ENCODE measurements at regions not wholly inside any gene's neighbourhood (a gene's known extent, or its start where the extent isn't known, plus 50 kb on each side); places are given as distances from the start of the nearest gene placed in this dataset.

- H3K4me1 Mint-ChIP-seq (ENCODE audit: low read depth, unreplicated experiment): peaks cover 2% of the 10 kb centered on the region
- TF ChIP-seq, protein P1, sequence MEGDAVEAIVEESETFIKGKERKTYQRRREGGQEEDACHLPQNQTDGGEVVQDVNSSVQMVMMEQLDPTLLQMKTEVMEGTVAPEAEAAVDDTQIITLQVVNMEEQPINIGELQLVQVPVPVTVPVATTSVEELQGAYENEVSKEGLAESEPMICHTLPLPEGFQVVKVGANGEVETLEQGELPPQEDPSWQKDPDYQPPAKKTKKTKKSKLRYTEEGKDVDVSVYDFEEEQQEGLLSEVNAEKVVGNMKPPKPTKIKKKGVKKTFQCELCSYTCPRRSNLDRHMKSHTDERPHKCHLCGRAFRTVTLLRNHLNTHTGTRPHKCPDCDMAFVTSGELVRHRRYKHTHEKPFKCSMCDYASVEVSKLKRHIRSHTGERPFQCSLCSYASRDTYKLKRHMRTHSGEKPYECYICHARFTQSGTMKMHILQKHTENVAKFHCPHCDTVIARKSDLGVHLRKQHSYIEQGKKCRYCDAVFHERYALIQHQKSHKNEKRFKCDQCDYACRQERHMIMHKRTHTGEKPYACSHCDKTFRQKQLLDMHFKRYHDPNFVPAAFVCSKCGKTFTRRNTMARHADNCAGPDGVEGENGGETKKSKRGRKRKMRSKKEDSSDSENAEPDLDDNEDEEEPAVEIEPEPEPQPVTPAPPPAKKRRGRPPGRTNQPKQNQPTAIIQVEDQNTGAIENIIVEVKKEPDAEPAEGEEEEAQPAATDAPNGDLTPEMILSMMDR (IDR thresholded peaks at IDR 0.05; ENCODE audit: partially characterized antibody, unreplicated experiment): no peak
- H3K36me3 Mint-ChIP-seq (ENCODE audit: unreplicated experiment): peaks cover 12% of the 10 kb centered on the region
- no peak for DNase-seq
- no peak overlapping the region for H3K4me3 Mint-ChIP-seq (ENCODE audit: unreplicated experiment)
- H3K27me3 Mint-ChIP-seq (ENCODE audit: unreplicated experiment): peaks cover 1% of the 10 kb centered on the region
- H3K9me3 Mint-ChIP-seq (ENCODE audit: unreplicated experiment): peaks cover 2% of the 10 kb centered on the region
- H3K27ac Mint-ChIP-seq (ENCODE audit: unreplicated experiment): no peak overlapping the region
These were observed 265.9 kb downstream of the ZEB1 start for GRCh38 chr10:31584876-31585275.

- DNase-seq: no peak
- no peak overlapping the region for H3K27ac Mint-ChIP-seq (ENCODE audit: unreplicated experiment)
- peaks cover 2% of the 10 kb centered on the region for H3K4me1 Mint-ChIP-seq (ENCODE audit: low read depth, unreplicated experiment)
- TF ChIP-seq, protein P1 (IDR thresholded peaks at IDR 0.05; ENCODE audit: partially characterized antibody, unreplicated experiment): no peak
- no peak overlapping the region for H3K4me3 Mint-ChIP-seq (ENCODE audit: unreplicated experiment)
- peaks cover 12% of the 10 kb centered on the region for H3K36me3 Mint-ChIP-seq (ENCODE audit: unreplicated experiment)
- H3K9me3 Mint-ChIP-seq (ENCODE audit: unreplicated experiment): peaks cover 2% of the 10 kb centered on the region
- peaks cover 1% of the 10 kb centered on the region for H3K27me3 Mint-ChIP-seq (ENCODE audit: unreplicated experiment)
These were observed 265.1 kb downstream of the ZEB1 start for GRCh38 chr10:31584098-31584631.

DNA sequence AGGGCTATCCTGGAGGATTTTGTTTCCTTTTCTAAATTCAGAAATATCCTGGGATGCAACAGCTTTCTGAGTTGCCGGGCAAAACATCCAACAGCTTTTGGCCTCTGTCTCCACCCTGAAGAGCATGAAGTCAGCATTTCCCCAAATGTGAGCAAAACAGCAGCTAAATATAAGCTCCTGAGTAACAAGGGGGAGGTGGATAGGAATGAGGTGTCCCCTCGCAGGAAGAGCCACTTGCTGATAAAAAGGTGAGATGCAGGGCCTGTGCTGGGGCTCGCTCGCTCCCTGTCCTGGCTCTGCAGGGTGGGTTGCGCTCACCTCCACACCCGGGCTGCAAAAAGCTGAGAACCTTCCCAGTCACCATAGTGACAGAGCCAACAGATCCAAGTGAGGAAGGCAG is 264.3 kb downstream of the ZEB1 start:
- peaks cover 2% of the 10 kb centered on the region for H3K4me1 Mint-ChIP-seq (ENCODE audit: low read depth, unreplicated experiment)
- DNase-seq: no peak
- no peak overlapping the region for H3K4me3 Mint-ChIP-seq (ENCODE audit: unreplicated experiment)
- peaks cover 3% of the 10 kb centered on the region for H3K27me3 Mint-ChIP-seq (ENCODE audit: unreplicated experiment)
- H3K36me3 Mint-ChIP-seq (ENCODE audit: unreplicated experiment): peaks cover 15% of the 10 kb centered on the region
- no peak overlapping the region for H3K27ac Mint-ChIP-seq (ENCODE audit: unreplicated experiment)
- H3K9me3 Mint-ChIP-seq (ENCODE audit: unreplicated experiment): peaks cover 5% of the 10 kb centered on the region
- TF ChIP-seq, protein P1 (IDR thresholded peaks at IDR 0.05; ENCODE audit: partially characterized antibody, unreplicated experiment): no peak

- DNase-seq: no peak
- Mint-ChIP-seq H3K36me3 (ENCODE audit: unreplicated experiment) (peaks cover 16% of the 10 kb centered on the region), H3K4me3 (ENCODE audit: unreplicated experiment) (no peak overlapping the region), H3K9me3 (ENCODE audit: unreplicated experiment) (peaks cover 8% of the 10 kb centered on the region), H3K27ac (ENCODE audit: unreplicated experiment) (no peak overlapping the region), H3K27me3 (ENCODE audit: unreplicated experiment) (peaks cover 5% of the 10 kb centered on the region), H3K4me1 (ENCODE audit: low read depth, unreplicated experiment) (peaks cover 2% of the 10 kb centered on the region)
- TF ChIP-seq, protein P1 (IDR thresholded peaks at IDR 0.05; ENCODE audit: partially characterized antibody, unreplicated experiment): no peak
These were observed 263.5 kb downstream of the ZEB1 start for GRCh38 chr10:31582365-31583052.

GRCh38 chr10:31581741-31582323 is 262.8 kb downstream of the ZEB1 start:
- peaks cover 2% of the 10 kb centered on the region for H3K4me1 Mint-ChIP-seq (ENCODE audit: low read depth, unreplicated experiment)
- H3K9me3 Mint-ChIP-seq (ENCODE audit: unreplicated experiment): peaks cover 11% of the 10 kb centered on the region
- peaks cover 5% of the 10 kb centered on the region for H3K27me3 Mint-ChIP-seq (ENCODE audit: unreplicated experiment)
- peak overlapping the region; percentile 48 for H3K27ac Mint-ChIP-seq (ENCODE audit: unreplicated experiment)
- TF ChIP-seq, protein P1 (IDR thresholded peaks at IDR 0.05; ENCODE audit: partially characterized antibody, unreplicated experiment): no peak
- H3K36me3 Mint-ChIP-seq (ENCODE audit: unreplicated experiment): peaks cover 16% of the 10 kb centered on the region
- H3K4me3 Mint-ChIP-seq (ENCODE audit: unreplicated experiment): no peak overlapping the region
- DNase-seq: no peak

All from glutamatergic neuron (in vitro differentiated cells).